Stimulated activated CD4-positive, alpha-beta T cell treated with anti-CD3 and anti-CD28 coated beads, Interleukin-15, amount 100 ng/mL, for 24 hours (primary cell): ENCODE measurements at regions not wholly inside any gene's neighbourhood (a gene's known extent, or its start where the extent isn't known, plus 50 kb on each side); places are given as distances from the start of the nearest gene placed in this dataset.

Source experiments
- DNase-seq: peaks from one replicate; pipeline ENCODE4 v3.0.0-alpha.2; 2020

- DNase-seq, result no peak
These were observed 51.4 kb downstream of the MARCHF4 start for GRCh38 chr2:216320852-216321251.

GRCh38 chr2:216319771-216320170, 52.5 kb downstream of the MARCHF4 start:
- no peak for DNase-seq

DNA sequence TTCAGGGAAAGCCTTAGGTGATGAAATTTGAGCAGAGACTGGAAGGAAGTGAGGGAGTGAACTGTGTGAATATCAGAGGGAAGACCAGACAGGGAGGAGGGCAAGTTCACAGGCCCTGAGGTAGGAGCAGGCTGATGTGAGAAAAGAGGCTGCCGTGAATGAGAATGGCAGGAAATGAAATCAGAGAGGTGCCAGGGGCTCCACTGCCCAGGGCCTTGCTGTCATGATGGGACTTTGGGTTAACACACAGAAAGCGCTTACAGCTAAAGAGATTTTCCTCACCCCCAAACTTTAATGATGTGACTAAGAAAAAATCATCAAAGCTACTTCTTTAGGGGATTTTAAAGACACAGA, 53.8 kb downstream of the MARCHF4 start:
- DNase-seq, result no peak

- DNase-seq, result no peak
These were observed 54.3 kb downstream of the MARCHF4 start for GRCh38 chr2:216317831-216318520.

- DNase-seq, result no peak
These were observed 55.5 kb downstream of the MARCHF4 start for GRCh38 chr2:216316743-216317142.

- peak; percentile 9 for DNase-seq
These were observed 56.3 kb downstream of the MARCHF4 start for GRCh38 chr2:216315802-216316603.

DNA sequence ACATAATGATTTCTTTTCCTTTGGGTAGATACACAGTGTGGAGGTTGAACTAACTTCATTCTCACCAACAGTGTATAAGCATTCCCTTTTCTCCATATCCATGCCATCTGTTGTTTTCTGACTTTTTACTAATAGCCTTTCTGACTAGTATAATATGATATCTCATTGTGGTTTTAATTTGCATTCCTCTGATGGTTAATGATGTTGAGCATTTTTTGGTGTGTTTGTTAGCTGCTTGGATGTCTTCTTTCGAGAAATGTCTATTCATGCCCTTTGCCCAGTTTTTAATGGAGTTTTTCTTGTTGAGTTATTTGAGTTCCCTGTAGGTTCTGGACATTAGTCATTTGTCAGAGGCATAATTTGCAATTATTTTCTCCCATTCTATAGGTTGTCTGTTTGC, 59.8 kb downstream of the MARCHF4 start:
- no peak for DNase-seq

GRCh38 chr2:216308576-216308975, 63.7 kb downstream of the MARCHF4 start:
- DNase-seq, result no peak

GRCh38 chr2:216307496-216307895, 64.8 kb downstream of the MARCHF4 start:
- no peak for DNase-seq

DNA sequence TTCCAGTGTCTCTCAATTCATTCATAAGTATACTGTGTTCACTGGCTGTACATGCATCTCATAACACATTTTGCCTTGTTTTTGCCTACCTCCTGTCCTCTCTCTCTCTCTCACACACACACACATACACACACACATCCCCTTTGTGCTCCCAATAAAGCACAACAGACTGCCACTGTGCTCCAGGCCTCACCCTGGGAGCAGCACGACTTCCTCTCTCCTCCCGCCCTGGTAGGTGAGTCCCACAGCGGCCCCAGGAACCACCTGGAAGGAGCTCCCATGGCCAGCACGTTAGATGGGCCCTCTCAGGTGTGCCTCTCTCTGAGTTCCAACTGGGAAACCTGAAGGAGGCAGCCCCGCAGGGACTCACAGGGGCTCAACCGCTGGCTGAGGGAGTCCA, 65.4 kb downstream of the MARCHF4 start:
- no peak for DNase-seq

- no peak for DNase-seq
These were observed 66.7 kb downstream of the MARCHF4 start for GRCh38 chr2:216305574-216305973.

DNA sequence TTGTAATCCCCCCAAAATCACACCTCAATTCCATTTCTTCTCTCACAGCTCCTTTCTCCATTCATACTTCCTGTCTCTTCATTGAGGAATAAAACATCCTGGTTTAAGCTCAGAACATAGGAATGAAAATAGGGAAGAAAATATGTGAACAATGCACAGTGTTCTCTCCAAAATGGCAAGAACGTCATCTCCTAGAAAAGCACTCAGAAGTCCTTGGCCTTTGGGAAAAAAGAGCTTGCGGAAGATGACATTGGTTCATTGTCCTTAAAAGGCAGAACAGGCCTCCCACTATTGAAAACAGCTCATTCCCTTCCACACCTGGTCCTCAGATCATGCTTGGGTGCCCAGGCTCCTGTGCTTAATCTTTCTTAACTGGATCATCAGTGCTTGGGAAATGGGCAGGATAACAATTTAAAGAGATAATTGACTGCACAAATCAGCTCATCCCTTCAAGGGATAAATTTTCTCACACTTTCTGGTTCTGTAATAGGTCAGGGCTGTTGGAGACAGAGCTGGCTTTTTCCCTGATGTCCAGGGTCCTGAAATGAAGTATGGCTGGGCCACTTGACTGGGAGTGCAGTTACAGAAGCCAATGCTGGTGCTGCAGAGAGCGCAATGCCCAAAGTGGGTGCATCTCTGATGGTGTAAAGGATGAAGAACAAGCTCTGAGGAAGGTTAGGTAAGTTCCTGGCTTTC, 69.2 kb downstream of the MARCHF4 start:
- no peak for DNase-seq

DNA sequence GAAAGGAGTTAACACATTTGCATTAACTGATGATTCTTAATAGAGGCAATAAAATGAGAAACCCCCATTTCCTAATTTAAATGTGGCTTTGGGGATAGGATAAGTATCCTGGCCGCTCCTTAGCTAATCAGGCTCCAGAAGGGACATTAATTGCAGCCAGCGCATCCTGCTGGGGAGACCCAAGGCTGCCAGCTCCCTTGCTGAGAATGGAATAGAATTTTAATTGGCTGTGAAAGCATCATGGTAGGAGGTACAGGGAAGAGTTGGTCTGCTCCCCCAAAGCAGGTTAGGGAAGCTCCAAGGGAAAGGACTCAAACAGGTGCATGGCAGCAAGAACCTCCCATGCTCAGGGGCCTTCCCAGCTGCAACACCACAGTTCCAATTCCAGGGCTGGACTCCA, 71.4 kb downstream of the MARCHF4 start:
- no peak for DNase-seq

- DNase-seq, result no peak
These were observed 72.7 kb downstream of the MARCHF4 start for GRCh38 chr2:216299588-216299987.

DNA sequence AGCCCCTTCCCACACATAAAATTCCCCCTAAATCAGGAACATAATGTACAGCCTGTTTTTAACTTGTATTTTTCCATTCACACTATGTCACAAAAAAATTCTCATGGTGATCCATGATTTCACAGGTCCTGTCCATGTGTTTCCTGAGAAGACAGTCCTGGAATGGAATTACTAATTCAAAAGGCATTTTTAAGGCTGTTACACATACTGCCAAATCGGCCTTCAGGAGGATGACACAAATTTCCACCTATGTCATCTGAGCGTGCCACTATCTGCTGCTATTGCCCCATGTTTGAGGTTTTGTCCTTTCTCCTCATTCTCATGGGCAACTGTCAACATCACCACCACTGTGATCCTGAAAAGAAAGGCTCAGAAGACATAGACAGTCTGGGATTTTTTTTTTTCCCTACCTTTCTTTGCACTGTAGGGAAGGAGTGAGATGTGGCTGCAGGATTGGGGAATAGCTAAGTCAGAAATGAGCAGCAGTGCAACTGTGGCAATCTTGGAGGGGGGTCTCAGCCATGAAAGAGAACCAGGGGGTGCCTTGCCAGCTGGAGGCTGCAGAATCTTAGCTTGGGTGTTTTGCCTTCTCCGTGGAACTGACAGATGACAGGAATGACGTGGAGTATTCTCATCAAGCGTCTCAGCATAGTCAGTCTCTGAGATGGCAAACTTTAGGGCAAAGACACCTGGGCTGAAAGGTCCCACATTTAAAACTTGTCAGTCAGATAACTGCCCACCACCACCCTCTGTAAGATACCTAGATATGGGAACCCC, 73.4 kb downstream of the MARCHF4 start:
- no peak for DNase-seq

GRCh38 chr2:216296856-216297255, 75.4 kb downstream of the MARCHF4 start:
- no peak for DNase-seq

GRCh38 chr2:216294305-216294704, 78.0 kb downstream of the MARCHF4 start:
- DNase-seq, result no peak

DNA sequence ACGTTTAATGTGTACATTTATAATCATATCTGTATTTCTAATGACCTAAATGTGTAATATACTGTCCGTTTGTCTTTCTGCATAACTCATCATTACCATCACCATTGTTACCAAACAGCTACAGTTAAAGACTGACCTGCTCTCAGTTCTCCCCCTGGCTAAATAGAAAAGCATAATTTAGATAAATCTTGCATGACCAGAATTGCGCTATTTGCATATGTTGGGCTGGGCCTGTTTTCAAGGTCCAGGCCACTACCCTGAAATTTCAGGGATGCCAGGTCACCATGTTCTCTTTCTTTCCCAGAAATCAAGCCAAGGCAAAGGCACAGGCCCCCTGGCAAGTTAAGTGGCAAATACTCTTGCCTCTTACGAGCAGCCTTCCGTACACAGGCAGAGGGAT, 78.4 kb downstream of the MARCHF4 start:
- no peak for DNase-seq

DNA sequence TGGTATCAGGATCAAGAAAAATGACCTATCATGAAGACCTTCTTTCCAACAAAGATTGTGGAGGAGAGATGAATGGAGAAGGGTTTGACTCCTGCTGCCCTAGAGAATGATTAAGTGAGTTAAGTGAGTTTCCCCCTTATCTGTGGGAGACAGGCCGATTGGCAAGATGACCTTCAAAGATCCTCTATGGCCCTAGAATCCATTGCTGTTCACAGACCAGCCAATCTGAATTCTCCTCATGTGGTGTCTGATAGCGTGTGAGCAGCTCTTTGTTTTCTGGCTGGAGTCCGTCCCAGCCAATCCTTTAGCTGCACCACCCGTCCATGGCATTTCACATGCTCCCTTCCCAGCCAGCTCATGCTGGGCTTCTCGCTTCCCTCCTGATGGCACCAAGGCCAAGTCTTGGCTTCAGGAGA, 79.4 kb downstream of the MARCHF4 start:
- DNase-seq, result no peak

DNA sequence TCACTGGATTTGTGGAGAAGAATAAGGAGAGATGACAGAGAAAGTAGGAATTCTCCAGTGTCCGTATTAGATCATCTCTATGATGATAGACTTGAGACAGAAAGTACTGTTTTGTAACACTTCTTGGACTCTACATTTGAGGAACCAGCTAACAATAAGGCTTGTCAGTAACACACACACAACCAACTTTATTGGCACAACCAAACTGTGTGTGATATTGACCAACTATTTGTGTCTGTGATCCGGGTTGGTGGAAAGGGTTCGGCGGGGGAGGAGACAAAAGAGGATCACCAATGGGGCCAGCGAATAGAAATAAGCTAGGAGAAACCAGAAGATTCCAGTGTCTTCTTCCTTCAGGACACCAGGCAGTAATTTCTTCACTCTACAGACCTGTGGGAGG, 79.8 kb downstream of the MARCHF4 start:
- DNase-seq, result no peak

- no peak for DNase-seq
These were observed 82.8 kb downstream of the MARCHF4 start for GRCh38 chr2:216289470-216289869.

DNA sequence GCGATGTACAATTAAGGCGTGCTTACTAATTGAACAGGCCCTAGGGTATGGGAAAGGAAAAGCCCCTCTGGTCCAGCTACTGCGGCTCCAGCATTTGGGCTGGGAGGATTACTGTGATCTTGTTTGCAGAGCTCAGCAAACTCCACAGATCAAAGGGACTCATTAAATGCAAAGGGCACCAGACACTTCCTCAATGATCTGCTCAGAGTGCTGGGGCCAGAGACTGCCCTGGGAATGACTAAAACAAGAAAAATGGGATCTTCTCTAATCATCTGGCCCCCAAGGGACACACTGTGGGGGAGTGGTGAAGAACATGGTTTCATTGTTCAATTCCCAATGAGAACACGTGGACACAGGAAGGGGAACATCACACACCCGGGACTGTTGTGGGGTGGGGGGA, 85.0 kb downstream of the MARCHF4 start:
- DNase-seq, result no peak

DNA sequence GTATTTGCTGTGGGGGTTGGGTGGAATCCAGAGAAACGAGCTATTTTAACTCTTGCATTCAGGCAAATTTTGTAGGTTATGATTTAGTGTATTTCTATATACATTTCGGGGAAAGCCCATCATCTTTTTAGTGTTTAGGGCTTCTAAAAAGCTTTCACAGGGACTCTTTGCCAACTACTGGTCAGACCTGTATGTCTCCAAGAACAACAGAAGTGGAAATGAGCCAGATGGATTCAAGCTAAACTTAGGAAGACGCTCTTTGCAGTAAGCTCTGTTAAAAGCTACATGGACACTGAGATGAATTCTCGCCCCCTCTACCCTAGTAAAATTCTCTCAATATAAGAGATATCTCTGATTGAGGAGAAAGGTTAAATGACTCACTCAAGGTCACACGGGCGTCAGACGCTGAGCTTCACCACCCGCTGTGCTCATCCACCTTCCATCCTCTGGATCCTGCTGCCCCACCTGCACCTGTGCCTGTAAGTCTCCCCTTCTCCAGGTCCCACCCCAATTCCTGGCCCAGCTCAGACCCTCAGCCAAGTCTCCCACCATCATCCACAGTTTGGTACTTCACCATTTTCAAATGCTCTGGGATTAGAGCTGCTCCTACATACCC, 85.6 kb downstream of the MARCHF4 start:
- no peak for DNase-seq
